Head of caudate nucleus (tissue), 42 donors: ENCODE measurements at regions not wholly inside any gene's neighbourhood (a gene's known extent, or its start where the extent isn't known, plus 50 kb on each side); places are given as distances from the start of the nearest gene placed in this dataset.
A peak's percentile ranks its signal among the peaks of the same experiment; 100 is the strongest.
"Not testable (repeated sequence)": the region's sequence is repeated elsewhere in the genome, so short reads cannot be mapped to it uniquely, and the experiment has no call there.

ENCODE experiments used
- DNase-seq, 42 donors: peaks; one replicate each; pipeline versions ENCODE4 v3.0.0 to v3.0.0-alpha.2; 2020 to 2021; ENCODE audit warnings: mixed read lengths in 7 of 42
- intact Hi-C: fragments of 100-400 bp; cut with DNase I; formaldehyde crosslinking; loops from one replicate; pipeline ENCODE4 v1.15.0; 2022

DNA sequence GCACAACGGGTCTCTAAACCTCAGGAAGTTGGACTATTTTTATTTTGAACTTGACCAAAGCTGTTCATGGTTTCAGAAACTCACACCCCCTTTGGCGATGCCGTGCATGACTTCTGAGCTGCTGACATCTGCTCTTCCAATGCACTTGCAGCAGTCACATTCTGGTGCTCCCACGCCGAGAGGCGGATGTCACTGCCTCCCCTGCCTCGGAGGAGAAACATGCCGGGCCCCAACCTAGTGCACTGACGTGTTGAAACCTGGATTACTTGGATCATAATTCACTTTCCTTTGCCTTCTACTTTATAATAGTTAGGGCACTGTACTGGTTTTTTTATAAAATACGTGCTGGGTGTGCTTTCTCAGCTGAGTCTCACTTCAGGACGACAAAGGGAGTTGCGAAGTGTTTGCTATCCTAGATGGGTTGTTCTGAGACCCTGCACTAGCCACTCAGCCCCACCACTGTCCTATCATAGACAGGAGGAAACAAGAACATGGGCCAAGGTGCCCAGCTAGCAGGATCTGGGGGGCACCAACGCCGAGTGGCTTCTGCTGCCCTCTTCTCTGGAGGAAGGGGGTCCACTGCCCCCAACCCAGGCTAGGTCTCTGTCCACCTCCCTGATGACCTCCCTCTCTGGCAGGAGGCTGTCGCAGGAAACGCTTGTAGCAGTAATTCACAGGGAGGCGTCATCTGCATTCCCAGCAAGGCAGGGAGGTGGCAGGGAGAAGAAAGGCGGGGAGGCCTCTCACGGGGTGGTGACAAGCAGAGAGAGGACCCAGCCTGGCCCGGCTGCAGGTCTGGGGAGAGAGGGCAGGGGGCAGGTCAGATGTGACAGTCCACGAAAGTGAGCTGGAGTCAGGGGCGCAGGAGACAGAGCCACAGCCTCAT, 158.8 kb upstream of the IQSEC1 start:
- DNase-seq = peak; percentile 33 to 91 (median 74)
- intact Hi-C loops = no loop called here

DNA sequence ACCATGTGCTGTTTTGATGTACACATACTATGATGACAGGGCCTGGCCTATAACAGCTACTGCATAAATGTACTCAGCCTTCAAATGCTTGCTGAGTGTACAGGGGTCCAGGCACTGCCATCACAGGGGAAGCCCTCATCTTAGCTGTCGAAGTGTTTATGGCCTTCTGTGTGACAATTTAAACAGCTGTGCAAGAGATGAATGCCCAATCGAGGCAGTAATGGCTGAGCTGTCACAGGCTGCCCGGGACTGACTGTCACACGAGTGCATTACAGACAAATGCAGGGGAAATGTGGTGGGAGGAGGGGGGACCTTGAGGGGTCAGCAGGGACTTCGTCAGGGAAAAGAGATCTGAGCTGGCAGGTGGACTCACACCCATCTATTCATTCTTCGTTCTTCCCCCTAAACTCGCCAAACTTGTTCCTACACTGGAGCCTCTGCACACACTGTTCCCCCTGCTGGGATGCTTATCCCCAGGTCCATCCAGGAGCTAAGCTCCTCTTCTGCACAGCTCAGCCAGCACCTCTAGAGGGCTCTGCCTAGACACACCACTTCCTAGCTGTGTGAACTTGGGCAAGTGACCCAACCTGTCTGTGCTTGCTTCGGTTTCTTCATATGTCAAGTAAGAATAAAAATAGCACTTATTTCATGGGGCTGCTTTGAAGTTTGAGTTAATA, 156.2 kb upstream of the IQSEC1 start:
- intact Hi-C loops = no loop called here
- DNase-seq = no peak

DNA sequence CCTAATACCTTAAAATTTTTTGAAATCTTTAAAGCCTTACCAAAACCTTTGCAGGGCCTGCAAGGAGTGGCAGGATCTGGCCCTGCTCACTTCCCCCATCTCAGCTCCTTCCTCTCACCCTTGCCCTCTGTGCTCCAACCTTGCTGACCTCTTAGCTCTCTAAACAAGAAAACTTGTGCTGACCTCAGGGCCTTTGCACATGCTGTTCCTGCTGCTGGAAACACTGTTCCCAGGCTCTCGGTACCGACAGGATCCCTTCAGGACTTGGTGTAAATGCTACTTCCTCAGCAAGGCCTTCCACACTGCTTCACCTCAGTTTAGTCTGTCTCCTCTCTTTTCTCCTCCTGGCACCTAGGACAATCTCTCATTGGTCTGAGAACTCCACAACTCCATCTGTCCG, 155.4 kb upstream of the IQSEC1 start:
- intact Hi-C loops = no loop called here
- no peak for DNase-seq

GRCh38 chr3:13228169-13228568, 154.9 kb upstream of the IQSEC1 start:
- DNase-seq = peak in 11 of 42 donors; percentile 14 to 65 (median 38)
- intact Hi-C loops = not testable (repeated sequence)

DNA sequence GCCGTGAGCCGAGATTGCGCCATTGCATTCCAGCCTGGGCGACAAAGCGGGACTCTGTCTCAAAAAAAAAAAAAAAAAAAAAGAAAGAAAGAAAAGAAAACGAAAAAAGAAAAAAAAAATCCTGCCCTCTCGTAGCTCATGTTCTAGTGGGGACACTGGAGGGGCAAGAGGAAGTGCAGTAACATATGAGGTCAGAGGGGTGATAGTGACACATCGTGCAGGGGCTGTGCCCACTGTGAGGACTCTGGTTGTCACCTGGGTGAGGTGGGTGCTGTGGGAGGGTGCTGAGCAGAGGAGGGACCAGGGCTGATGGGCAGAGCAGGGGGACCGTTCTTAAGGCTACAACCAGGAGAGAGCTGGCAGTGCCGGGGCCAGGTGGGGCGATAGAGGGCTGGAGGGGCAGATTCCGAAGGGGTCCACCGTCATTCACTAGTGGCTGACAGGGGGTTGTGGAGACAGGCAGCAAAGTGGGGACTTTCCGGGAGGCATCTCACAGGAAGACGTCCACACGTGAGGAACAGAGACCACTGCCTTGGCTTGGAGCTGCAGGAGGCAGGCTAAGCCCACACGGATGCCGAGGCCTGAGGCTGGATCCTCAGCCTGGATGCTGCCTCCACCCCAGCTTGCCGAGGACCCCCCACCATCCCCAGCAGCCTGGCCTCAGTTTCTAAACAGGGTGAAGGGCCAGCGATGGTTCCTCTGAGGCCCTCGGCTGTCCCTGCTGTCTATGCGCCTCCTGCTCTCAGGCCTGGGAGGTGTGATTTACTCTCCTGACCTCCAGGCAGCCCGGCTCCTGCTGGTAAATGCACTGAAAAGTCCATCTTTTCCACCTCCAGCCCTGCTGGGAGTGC, 154.3 kb upstream of the IQSEC1 start:
- intact Hi-C loops = no loop called here
- DNase-seq = no peak

DNA sequence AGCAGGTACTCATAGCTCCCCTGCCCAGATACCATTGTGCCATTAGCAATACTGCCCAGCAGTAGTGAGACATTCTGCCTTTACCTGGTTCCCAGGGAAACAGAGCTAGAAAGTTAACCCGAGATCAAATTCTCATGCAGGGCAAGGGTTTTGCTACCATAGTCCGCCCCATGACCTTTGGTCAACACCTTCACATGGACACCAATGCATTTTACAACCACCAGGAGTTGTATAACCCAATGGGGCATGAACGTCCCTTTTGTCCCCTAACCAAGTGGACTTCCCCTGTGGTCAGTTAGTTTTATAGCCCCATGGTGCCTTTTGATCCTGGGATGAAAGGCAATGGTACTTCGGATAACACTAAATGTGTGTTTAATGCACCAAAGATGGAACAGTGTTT, 151.7 kb upstream of the IQSEC1 start:
- intact Hi-C loops = no loop called here
- no peak for DNase-seq

DNA sequence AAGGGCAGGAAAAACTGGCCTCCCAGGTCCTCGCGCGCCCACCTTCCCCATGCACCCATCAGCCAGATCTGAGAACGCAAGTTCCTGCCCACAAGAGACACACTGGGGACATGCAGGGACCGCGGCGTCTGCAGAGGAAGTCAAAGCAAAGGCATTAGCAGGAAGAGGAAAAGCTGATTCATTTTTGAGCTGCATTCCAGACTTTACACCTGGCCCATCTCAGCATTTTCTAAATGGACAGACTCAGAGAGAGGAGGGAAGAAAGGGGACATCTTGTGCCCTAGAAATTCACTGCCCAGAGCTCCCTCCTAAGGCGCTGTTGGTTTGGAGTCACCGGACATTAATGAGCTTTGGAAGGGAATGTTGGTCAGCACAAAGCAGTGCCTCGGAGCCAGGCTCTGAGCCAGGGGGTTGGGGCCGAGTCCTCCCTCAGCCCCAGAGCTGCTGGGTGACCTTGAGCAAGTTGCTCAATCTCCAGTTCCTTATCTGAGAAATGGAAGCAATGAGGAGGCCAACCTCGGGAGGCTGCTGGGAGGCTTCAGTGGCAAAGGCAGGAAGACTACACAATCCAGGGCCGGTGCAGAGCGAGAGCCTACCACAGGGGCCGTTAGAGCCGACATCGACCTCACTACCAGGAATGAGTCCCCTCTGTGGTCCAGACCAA, 150.5 kb upstream of the IQSEC1 start:
- intact Hi-C loops = no loop called here
- DNase-seq = peak in 1 of 42 donors; percentile 31

DNA sequence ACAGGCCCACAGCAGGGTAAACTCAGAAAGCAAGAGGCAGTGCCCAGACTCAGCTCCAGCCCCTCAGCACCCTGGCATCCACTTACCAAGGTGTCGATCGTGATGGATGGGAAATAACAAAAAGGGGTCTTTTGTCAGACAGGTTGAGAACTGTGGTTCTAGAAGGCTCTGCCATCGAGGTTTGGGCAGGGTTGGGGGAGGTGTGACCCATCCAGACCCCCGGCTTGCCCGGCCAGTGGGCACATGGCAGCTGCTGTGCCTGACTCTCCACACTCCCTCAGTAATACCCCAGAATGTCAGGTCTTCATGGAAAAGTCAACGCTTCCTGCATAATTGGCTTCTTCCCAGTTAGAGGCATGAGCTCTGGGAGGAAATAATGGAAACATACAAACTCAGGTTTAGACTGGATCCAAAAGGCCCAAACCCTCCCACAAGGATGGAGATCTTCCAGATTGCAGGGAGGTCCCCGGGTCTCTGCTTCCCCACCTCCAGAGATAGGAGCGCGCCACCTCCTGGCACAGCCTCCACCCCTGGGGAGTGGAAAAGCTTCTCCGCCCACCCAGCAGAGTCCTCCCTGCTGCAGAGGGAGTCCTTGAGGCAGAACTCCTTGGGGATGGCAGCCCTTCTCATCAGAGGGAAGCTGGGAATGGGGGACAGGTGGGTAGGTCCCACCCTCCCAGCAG, 149.8 kb upstream of the IQSEC1 start:
- DNase-seq = peak in 28 of 42 donors; percentile 22 to 71 (median 46)
- intact Hi-C loops = no loop called here

DNA sequence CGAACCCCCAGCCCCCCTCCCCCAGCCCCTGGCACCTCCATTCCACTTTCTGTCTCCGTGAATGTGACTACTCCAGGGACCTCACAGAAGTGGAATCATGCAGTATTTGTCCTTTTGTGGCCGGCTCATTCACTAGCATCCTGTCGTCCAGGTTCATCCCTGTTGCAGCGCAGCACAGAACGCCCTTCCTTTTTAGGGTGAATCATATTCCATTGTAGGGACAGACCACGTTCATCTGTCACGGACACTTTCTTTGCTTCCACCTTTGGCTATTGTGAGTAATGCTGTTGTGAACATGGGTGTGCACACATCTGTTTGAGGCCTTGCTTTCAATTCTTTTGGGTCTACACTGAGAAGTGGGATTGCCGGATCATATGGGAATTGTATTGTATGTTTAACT, 148.9 kb upstream of the IQSEC1 start:
- no peak for DNase-seq
- intact Hi-C loops = no loop called here

DNA sequence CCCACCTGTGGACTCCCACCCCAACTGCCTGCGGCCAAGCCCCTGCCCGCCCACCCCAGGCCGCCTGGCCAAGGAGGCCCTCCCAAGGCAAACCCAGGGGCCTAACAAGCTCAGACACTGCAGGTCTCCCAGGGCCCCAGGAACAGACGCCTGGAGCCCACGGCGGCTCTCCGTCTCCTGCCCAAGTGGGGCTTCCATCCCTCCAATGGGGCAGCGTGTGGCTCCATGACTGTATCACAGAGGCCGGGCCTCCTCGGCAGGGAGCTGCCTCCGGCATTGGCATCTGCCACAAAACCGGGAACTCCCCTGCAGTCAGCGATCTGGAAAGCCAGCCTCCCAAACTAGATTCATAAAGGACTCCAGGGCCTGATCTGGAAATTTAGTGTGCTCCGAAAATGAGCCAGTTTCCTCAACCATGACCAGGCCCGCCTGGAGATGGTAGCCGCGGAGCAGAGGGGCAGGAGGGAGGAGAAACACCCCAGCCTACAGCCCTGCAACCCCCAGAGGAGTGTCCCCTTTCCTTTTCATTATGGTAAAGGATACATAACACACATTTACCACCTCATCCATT, 148.3 kb upstream of the IQSEC1 start:
- no peak for DNase-seq
- intact Hi-C loops = no loop called here

- no peak for DNase-seq
- intact Hi-C loops = no loop called here
Measured at GRCh38 chr3:13220991-13221390, 147.8 kb upstream of the IQSEC1 start.

DNA sequence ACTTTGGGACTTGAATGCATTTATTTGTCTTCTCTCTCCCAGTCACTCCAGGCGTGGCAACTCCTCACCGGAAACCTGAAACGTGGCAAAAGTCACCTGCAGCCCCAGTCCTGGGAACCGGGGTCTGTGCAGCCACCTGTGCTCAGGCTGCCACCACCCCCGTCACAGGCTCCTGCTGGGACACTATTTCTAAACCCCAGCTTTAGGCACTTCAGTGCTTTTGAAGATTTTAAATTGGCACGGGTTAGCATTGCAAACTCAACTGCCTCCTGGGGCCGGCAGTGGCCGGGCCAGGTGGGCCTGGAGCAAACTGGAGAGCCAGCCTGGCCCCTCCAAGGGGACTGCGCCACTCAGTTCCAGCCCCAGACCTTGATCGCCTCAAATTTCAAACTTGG, 146.7 kb upstream of the IQSEC1 start:
- DNase-seq = no peak
- intact Hi-C loops = no loop called here

- peak in 2 of 42 donors; percentile 21 to 41 for DNase-seq
- intact Hi-C loops = no loop called here
Measured at GRCh38 chr3:13219077-13219901, 146.1 kb upstream of the IQSEC1 start.

- intact Hi-C loops = no loop called here
Measured at GRCh38 chr3:13218541-13218908, 145.3 kb upstream of the IQSEC1 start.

GRCh38 chr3:13217736-13218540, 144.7 kb upstream of the IQSEC1 start:
- intact Hi-C loops = no loop called here
- peak in 1 of 42 donors; percentile 18 for DNase-seq

More at GRCh38 chr3:13218541-13218908, 145.3 kb upstream of the IQSEC1 start:
- DNase-seq = no peak

GRCh38 chr3:13217253-13217652, 144.0 kb upstream of the IQSEC1 start:
- DNase-seq = no peak
- intact Hi-C loops = no loop called here
